GM13977 (cell line): ENCODE measurements at regions not wholly inside any gene's neighbourhood (a gene's known extent, or its start where the extent isn't known, plus 50 kb on each side); places are given as distances from the start of the nearest gene placed in this dataset.

ENCODE experiments used
- DNase-seq: peaks from one replicate; pipeline ENCODE4 v3.0.0; 2012; ENCODE audit warnings: low spot score
- CTCF ChIP-seq: IDR thresholded peaks from 2 replicates; pipeline ENCODE4 v1.5.1; 2012; ENCODE audit warnings: mild to moderate bottlenecking, control low read depth; ENCODE audit not compliant: insufficient read depth; ENCODE audit errors: extremely low read depth, missing control alignments
- in situ Hi-C: fragments of 300-500 bp; cut with MboI; formaldehyde crosslinking; loops from one replicate; pipeline ENCODE4 v1.12.0; 2022; ENCODE audit warnings: low sequenced_read_pairs, low pct_unique_long_range_greater_than_20kb, mixed read lengths, inconsistent platforms; ENCODE audit not compliant: unreplicated experiment

- no peak for TF ChIP-seq CTCF
- in situ Hi-C loops: no loop called here
- no peak for DNase-seq
These were observed 711.1 kb upstream of the CHD1 start for GRCh38 chr5:99639905-99640304.

- no peak for DNase-seq
- in situ Hi-C loops: no loop called here
These were observed 707.9 kb upstream of the CHD1 start for GRCh38 chr5:99636663-99637062.

GRCh38 chr5:99621772-99622681, 693.2 kb upstream of the CHD1 start:
- no peak for DNase-seq
- in situ Hi-C loops: no loop called here
- TF ChIP-seq CTCF: no peak

More at GRCh38 chr5:99636663-99637062, 707.9 kb upstream of the CHD1 start:
- no peak for TF ChIP-seq CTCF

GRCh38 chr5:99617335-99617734, 688.5 kb upstream of the CHD1 start:
- DNase-seq: no peak
- in situ Hi-C loops: no loop called here
- TF ChIP-seq CTCF: no peak

GRCh38 chr5:99614888-99615287, 686.1 kb upstream of the CHD1 start:
- in situ Hi-C loops: no loop called here
- TF ChIP-seq CTCF: no peak
- no peak for DNase-seq

- no peak for TF ChIP-seq CTCF
- no peak for DNase-seq
- in situ Hi-C loops: no loop called here
These were observed 678.3 kb upstream of the CHD1 start for GRCh38 chr5:99607124-99607523.
